GM13977 (cell line): ENCODE measurements at regions not wholly inside any gene's neighbourhood (a gene's known extent, or its start where the extent isn't known, plus 50 kb on each side); places are given as distances from the start of the nearest gene placed in this dataset.

Experiments used
- DNase-seq: peaks from one replicate; pipeline ENCODE4 v3.0.0; 2012; ENCODE audit warnings: low spot score
- CTCF ChIP-seq: IDR thresholded peaks from 2 replicates; pipeline ENCODE4 v1.5.1; 2012; ENCODE audit warnings: mild to moderate bottlenecking, control low read depth; ENCODE audit not compliant: insufficient read depth; ENCODE audit errors: extremely low read depth, missing control alignments
- in situ Hi-C: fragments of 300-500 bp; cut with MboI; formaldehyde crosslinking; loops from one replicate; pipeline ENCODE4 v1.12.0; 2022; ENCODE audit warnings: low sequenced_read_pairs, low pct_unique_long_range_greater_than_20kb, mixed read lengths, inconsistent platforms; ENCODE audit not compliant: unreplicated experiment

- TF ChIP-seq CTCF = no peak
- no peak for DNase-seq
- in situ Hi-C loops = no loop called here
Measured at GRCh38 chr1:201650623-201650933, 111.7 kb downstream of the NAV1 start.

GRCh38 chr1:201652181-201652580 is 113.3 kb downstream of the NAV1 start:
- no peak for DNase-seq
- in situ Hi-C loops = no loop called here
- TF ChIP-seq CTCF = no peak

- TF ChIP-seq CTCF = no peak
- no peak for DNase-seq
- in situ Hi-C loops = no loop called here
Measured at GRCh38 chr1:201653233-201653632, 114.3 kb downstream of the NAV1 start.

- in situ Hi-C loops = no loop called here
- DNase-seq = no peak
- TF ChIP-seq CTCF = no peak
Measured at GRCh38 chr1:201653883-201654282, 115.0 kb downstream of the NAV1 start.

- no peak for TF ChIP-seq CTCF
- in situ Hi-C loops = no loop called here
- DNase-seq = no peak
Measured at GRCh38 chr1:201655243-201655642, 116.3 kb downstream of the NAV1 start.

- no peak for TF ChIP-seq CTCF
- DNase-seq = no peak
- in situ Hi-C loops = no loop called here
Measured at GRCh38 chr1:201655910-201656309, 117.0 kb downstream of the NAV1 start.
